Adrenal gland (tissue), 9 donors: ENCODE measurements at regions not wholly inside any gene's neighbourhood (a gene's known extent, or its start where the extent isn't known, plus 50 kb on each side); places are given as distances from the start of the nearest gene placed in this dataset.

Experiments
- DNase-seq, 7 donors: peaks; one replicate each; pipeline ENCODE4 v3.0.0-alpha.2; 2019 to 2020
- H3K27ac ChIP-seq, 5 donors: fragments of 200-600 bp; sonication (generic) in 4 of 5; 1 replicate in 3 of 5; 2 replicates in 2 of 5; pipeline versions ENCODE4 v1.5.1 to v1.8.0; 2016 to 2020; ENCODE audit warnings: mild to moderate bottlenecking in 1 of 5
- H3K27me3 ChIP-seq: fragments of 200-600 bp; 2 replicates; pipeline ENCODE4 v1.8.0; 2021
- H3K36me3 ChIP-seq, 2 donors: fragments of 200-600 bp; replicated peaks in 1 of 2; 1 replicate in 1 of 2; 2 replicates in 1 of 2; pipeline versions ENCODE4 v1.5.1 to v1.8.0; 2018 to 2022
- H3K4me1 ChIP-seq, 2 donors: fragments of 200-600 bp; replicated peaks in 1 of 2; 1 replicate in 1 of 2; 2 replicates in 1 of 2; pipeline versions ENCODE4 v1.5.1 to v1.8.0; 2018 to 2021
- H3K4me3 ChIP-seq, 4 donors: fragments of 200-600 bp; sonication (generic) in 3 of 4; one replicate each; pipeline ENCODE4 v1.5.1; 2016 to 2018
- H3K9me3 ChIP-seq, 3 donors: fragments of 200-600 bp; sonication (generic) in 1 of 3; replicated peaks in 1 of 3; 1 replicate in 2 of 3; 2 replicates in 1 of 3; pipeline versions ENCODE4 v1.5.1 to v1.8.0; 2016 to 2021
- POLR2A ChIP-seq, 2 donors: fragments of 450-650 bp; IDR thresholded peaks; one replicate each; pipeline ENCODE4 v1.6.1; 2017; ENCODE audit warnings: antibody characterized with exemption in 2 of 2, mild to moderate bottlenecking in 2 of 2, moderate library complexity in 1 of 2
- WGBS, 4 donors: extraction: QIAGEN DNeasy Blood & Tissue Kit in 2 of 4; methylation state at CpG; one replicate each; pipeline versions ENCODE4 v1.1.5 to v1.1.7; 2013 to 2017; 5-methylcytosine and 5-hydroxymethylcytosine counted together
- intact Hi-C, 2 donors: fragments of 100-400 bp; cut with DNase I; formaldehyde crosslinking; loops; one replicate each; pipeline versions ENCODE4 v1.14.1 to v1.15.0; 2022 to 2023
- TF ChIP-seq, protein P1 (sequence below), 6 experiments: fragments of 450-650 bp in 4 of 6; fragments of 200-600 bp in 2 of 6; sonication (generic) in 1 of 6; IDR thresholded peaks; 1 replicate in 5 of 6; 2 replicates in 1 of 6; pipeline versions ENCODE4 v1.5.1 to v1.8.0; 2016 to 2021; ENCODE audit warnings: antibody characterized with exemption in 6 of 6, mild to moderate bottlenecking in 2 of 6, moderate library complexity in 1 of 6
- donor health status: healthy with polysubstance abuse.
- donor health status: Bipolar disorder and iron deficiency.
- donor health status: DM: yes; HTN: yes; CAD: no.
- donor health status: DM: no; HTN: no; CAD: no.
- donor health status: DM: no; HTN: no; CAD: no.

DNA sequence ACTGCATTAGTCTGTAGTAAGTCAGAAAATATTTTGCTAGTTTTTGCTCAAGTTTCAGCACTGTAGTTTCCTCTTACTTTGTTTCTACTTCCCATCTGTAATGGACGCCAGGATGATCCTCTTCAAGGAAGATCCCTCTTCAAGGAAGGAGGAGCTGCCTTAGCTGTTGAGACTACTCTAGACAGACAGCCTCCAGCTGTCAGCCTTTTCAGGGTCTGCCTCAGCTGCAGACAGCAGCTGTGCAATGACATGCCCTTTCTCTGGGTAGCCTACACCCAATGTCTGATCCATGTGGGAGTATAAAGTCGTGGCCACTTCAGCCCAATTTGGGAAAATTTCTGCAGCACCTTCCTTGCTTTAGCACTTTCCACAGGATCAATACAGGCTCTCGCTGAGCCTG lies 281.0 kb upstream of the MAOA start:
- H3K27me3 ChIP-seq: peaks cover 4% of the 10 kb centered on the region
- no peaks in the 10 kb centered on the region for H3K9me3 ChIP-seq
- intact Hi-C loops: no loop called here
- TF ChIP-seq, protein P1, sequence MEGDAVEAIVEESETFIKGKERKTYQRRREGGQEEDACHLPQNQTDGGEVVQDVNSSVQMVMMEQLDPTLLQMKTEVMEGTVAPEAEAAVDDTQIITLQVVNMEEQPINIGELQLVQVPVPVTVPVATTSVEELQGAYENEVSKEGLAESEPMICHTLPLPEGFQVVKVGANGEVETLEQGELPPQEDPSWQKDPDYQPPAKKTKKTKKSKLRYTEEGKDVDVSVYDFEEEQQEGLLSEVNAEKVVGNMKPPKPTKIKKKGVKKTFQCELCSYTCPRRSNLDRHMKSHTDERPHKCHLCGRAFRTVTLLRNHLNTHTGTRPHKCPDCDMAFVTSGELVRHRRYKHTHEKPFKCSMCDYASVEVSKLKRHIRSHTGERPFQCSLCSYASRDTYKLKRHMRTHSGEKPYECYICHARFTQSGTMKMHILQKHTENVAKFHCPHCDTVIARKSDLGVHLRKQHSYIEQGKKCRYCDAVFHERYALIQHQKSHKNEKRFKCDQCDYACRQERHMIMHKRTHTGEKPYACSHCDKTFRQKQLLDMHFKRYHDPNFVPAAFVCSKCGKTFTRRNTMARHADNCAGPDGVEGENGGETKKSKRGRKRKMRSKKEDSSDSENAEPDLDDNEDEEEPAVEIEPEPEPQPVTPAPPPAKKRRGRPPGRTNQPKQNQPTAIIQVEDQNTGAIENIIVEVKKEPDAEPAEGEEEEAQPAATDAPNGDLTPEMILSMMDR (IDR thresholded peaks at IDR 0.05): no peak
- TF ChIP-seq POLR2A (IDR thresholded peaks at IDR 0.05): no peak
- DNase-seq: no peak
- WGBS, 4 donors: 47 to 72% (median 63%) methylated on average over 3 of the region's 3 CpGs
- H3K36me3 ChIP-seq: no peaks in the 10 kb centered on the region
- no peak overlapping the region for H3K4me3 ChIP-seq
- H3K4me1 ChIP-seq: no peaks in the 10 kb centered on the region
- no peak overlapping the region for H3K27ac ChIP-seq

- WGBS, 4 donors: 73 to 100% (median 91%) methylated on average over 1 to 6 of the region's 6 CpGs
- Histone ChIP-seq H3K4me3 (no peak overlapping the region), H3K4me1 (no peaks in the 10 kb centered on the region), H3K36me3 (no peaks in the 10 kb centered on the region), H3K27ac (no peak overlapping the region), H3K9me3 (no peaks in the 10 kb centered on the region), H3K27me3 (peaks cover 4% of the 10 kb centered on the region)
- TF ChIP-seq POLR2A (IDR thresholded peaks at IDR 0.05): no peak
- TF ChIP-seq, protein P1 (IDR thresholded peaks at IDR 0.05): no peak
- no peak for DNase-seq
- intact Hi-C loops: no loop called here
Observed at GRCh38 chrX:43380704-43381103, 275.4 kb upstream of the MAOA start.

- Histone ChIP-seq H3K4me1 (no peaks in the 10 kb centered on the region), H3K36me3 (no peaks in the 10 kb centered on the region), H3K27ac (no peak overlapping the region), H3K27me3 (peaks cover 8% of the 10 kb centered on the region), H3K9me3 (no peaks in the 10 kb centered on the region), H3K4me3 (no peak overlapping the region)
- no peak for TF ChIP-seq POLR2A (IDR thresholded peaks at IDR 0.05)
- TF ChIP-seq, protein P1 (IDR thresholded peaks at IDR 0.05): no peak
- no peak for DNase-seq
- 46 to 88% (median 67%) methylated on average over 1 of the region's 1 CpG for WGBS, 4 donors
- intact Hi-C loops: no loop called here
Observed at GRCh38 chrX:43386875-43387274, 269.2 kb upstream of the MAOA start.

- Histone ChIP-seq H3K4me3 (no peak overlapping the region), H3K27me3 (no peaks in the 10 kb centered on the region), H3K27ac (no peak overlapping the region), H3K9me3 (no peaks in the 10 kb centered on the region), H3K36me3 (no peaks in the 10 kb centered on the region), H3K4me1 (no peaks in the 10 kb centered on the region)
- 35 to 47% (median 45%) methylated on average over 1 of the region's 1 CpG for WGBS, 4 donors
- TF ChIP-seq, protein P1 (IDR thresholded peaks at IDR 0.05): no peak
- TF ChIP-seq POLR2A (IDR thresholded peaks at IDR 0.05): no peak
- intact Hi-C loops: no loop called here
- DNase-seq: no peak
Observed at GRCh38 chrX:43405191-43405590, 250.9 kb upstream of the MAOA start.
